ENCODE measurements at regions not wholly inside any gene's neighbourhood (a gene's known extent, or its start where the extent isn't known, plus 50 kb on each side); places are given as distances from the start of the nearest gene placed in this dataset.

- no peak overlapping the region for H3K4me3 ChIP-seq (ENCODE audit: low read depth, low read length)
- no peaks in the 10 kb centered on the region for H3K27me3 ChIP-seq (ENCODE audit: control insufficient read depth, insufficient read depth, low read length)
- DNase-seq (ENCODE audit: low read depth) (no peak), FAIRE-seq (no peak)
- TF ChIP-seq CTCF (IDR thresholded peaks at IDR 0.05; ENCODE audit: insufficient read depth, low read length, severe bottlenecking): no peak
- H3K36me3 ChIP-seq (ENCODE audit: control insufficient read depth, insufficient read depth, low read length): no peaks in the 10 kb centered on the region
Observed at GRCh38 chr7:68411742-68412141, 1186.5 kb upstream of the AUTS2 start.

GRCh38 chr7:68414631-68415425 lies 1183.4 kb upstream of the AUTS2 start:
- FAIRE-seq (no peak), DNase-seq (ENCODE audit: low read depth) (no peak)
- Histone ChIP-seq H3K36me3 (ENCODE audit: control insufficient read depth, insufficient read depth, low read length) (no peaks in the 10 kb centered on the region), H3K4me3 (ENCODE audit: low read depth, low read length) (no peak overlapping the region), H3K27me3 (ENCODE audit: control insufficient read depth, insufficient read depth, low read length) (no peaks in the 10 kb centered on the region)
- TF ChIP-seq CTCF (IDR thresholded peaks at IDR 0.05; ENCODE audit: insufficient read depth, low read length, severe bottlenecking): no peak

GRCh38 chr7:68417002-68417401 lies 1181.3 kb upstream of the AUTS2 start:
- TF ChIP-seq CTCF (IDR thresholded peaks at IDR 0.05; ENCODE audit: insufficient read depth, low read length, severe bottlenecking): no peak
- H3K27me3 ChIP-seq (ENCODE audit: control insufficient read depth, insufficient read depth, low read length): no peaks in the 10 kb centered on the region
- DNase-seq (ENCODE audit: low read depth): no peak
- no peak overlapping the region for H3K4me3 ChIP-seq (ENCODE audit: low read depth, low read length)
- H3K36me3 ChIP-seq (ENCODE audit: control insufficient read depth, insufficient read depth, low read length): no peaks in the 10 kb centered on the region
- no peak for FAIRE-seq

GRCh38 chr7:68417659-68418058 lies 1180.6 kb upstream of the AUTS2 start:
- H3K36me3 ChIP-seq (ENCODE audit: control insufficient read depth, insufficient read depth, low read length): no peaks in the 10 kb centered on the region
- no peak overlapping the region for H3K4me3 ChIP-seq (ENCODE audit: low read depth, low read length)
- H3K27me3 ChIP-seq (ENCODE audit: control insufficient read depth, insufficient read depth, low read length): no peaks in the 10 kb centered on the region
- no peak for DNase-seq (ENCODE audit: low read depth)
- no peak for FAIRE-seq
- no peak for TF ChIP-seq CTCF (IDR thresholded peaks at IDR 0.05; ENCODE audit: insufficient read depth, low read length, severe bottlenecking)

- H3K27me3 ChIP-seq (ENCODE audit: control insufficient read depth, insufficient read depth, low read length): no peaks in the 10 kb centered on the region
- FAIRE-seq (no peak), DNase-seq (ENCODE audit: low read depth) (no peak)
- H3K4me3 ChIP-seq (ENCODE audit: low read depth, low read length): no peak overlapping the region
- no peak for TF ChIP-seq CTCF (IDR thresholded peaks at IDR 0.05; ENCODE audit: insufficient read depth, low read length, severe bottlenecking)
- H3K36me3 ChIP-seq (ENCODE audit: control insufficient read depth, insufficient read depth, low read length): no peaks in the 10 kb centered on the region
Observed at GRCh38 chr7:68420342-68421192, 1177.7 kb upstream of the AUTS2 start.
